ENCODE measurements at regions not wholly inside any gene's neighbourhood (a gene's known extent, or its start where the extent isn't known, plus 50 kb on each side); places are given as distances from the start of the nearest gene placed in this dataset.

GRCh38 chr14:50055461-50056228 lies 60.7 kb downstream of the VCPKMT start:
- TF ChIP-seq, protein P1, sequence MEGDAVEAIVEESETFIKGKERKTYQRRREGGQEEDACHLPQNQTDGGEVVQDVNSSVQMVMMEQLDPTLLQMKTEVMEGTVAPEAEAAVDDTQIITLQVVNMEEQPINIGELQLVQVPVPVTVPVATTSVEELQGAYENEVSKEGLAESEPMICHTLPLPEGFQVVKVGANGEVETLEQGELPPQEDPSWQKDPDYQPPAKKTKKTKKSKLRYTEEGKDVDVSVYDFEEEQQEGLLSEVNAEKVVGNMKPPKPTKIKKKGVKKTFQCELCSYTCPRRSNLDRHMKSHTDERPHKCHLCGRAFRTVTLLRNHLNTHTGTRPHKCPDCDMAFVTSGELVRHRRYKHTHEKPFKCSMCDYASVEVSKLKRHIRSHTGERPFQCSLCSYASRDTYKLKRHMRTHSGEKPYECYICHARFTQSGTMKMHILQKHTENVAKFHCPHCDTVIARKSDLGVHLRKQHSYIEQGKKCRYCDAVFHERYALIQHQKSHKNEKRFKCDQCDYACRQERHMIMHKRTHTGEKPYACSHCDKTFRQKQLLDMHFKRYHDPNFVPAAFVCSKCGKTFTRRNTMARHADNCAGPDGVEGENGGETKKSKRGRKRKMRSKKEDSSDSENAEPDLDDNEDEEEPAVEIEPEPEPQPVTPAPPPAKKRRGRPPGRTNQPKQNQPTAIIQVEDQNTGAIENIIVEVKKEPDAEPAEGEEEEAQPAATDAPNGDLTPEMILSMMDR (IDR thresholded peaks at IDR 0.05; ENCODE audit: insufficient read depth, low read length, poor library complexity, severe bottlenecking), result peak; percentile 19
- no peaks in the 10 kb centered on the region for H3K27me3 ChIP-seq (ENCODE audit: control insufficient read depth, insufficient read depth, low read length)
- H3K36me3 ChIP-seq (ENCODE audit: control insufficient read depth, insufficient read depth, low read length), result no peaks in the 10 kb centered on the region
- DNase-seq (ENCODE audit: low read depth), result no peak
- H3K4me3 ChIP-seq (ENCODE audit: low read depth, low read length), result no peak overlapping the region

DNA sequence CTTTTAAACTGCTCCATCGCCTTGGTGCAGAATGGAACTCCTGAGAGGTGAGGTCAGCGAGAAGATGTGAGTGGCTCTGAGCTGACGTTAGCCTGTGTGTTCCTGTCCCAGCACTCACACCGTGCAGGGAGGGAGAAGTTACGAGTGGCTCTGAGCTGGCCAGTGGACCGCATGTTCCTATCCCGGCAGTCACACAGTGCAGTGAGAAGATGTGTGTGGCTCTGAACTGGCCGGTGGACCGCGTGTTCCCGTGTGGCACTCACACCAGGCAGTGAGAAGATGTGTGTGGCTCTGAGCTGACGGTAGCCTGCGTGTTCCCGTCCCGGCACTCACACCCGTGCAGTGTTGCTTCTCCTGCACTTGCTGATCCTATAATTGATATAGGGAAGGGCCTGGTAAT lies 59.9 kb downstream of the VCPKMT start:
- H3K27me3 ChIP-seq (ENCODE audit: control insufficient read depth, insufficient read depth, low read length), result no peaks in the 10 kb centered on the region
- no peaks in the 10 kb centered on the region for H3K36me3 ChIP-seq (ENCODE audit: control insufficient read depth, insufficient read depth, low read length)
- no peak for DNase-seq (ENCODE audit: low read depth)
- H3K4me3 ChIP-seq (ENCODE audit: low read depth, low read length), result no peak overlapping the region
- TF ChIP-seq, protein P1 (IDR thresholded peaks at IDR 0.05; ENCODE audit: insufficient read depth, low read length, poor library complexity, severe bottlenecking), result no peak

DNA sequence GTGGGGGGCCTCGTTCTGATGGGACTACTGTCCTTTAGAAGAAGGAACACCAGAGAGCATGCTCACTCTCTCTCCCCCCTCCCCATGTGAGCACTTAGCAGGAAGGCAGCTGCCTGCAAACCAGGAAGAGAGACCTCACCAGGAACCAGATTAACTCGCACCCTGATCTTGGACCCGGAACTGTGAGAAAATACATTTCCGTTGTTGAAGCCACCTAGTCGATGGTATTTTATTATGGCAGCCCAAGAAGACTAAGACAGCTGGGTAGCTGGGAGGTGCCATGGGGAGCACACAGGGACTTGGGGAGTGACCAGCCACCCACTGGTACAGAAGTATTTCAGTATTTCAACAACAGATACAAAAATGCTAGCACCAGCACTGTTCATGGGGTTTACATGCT lies 59.0 kb downstream of the VCPKMT start:
- Histone ChIP-seq H3K27me3 (ENCODE audit: control insufficient read depth, insufficient read depth, low read length) (no peaks in the 10 kb centered on the region), H3K36me3 (ENCODE audit: control insufficient read depth, insufficient read depth, low read length) (no peaks in the 10 kb centered on the region), H3K4me3 (ENCODE audit: low read depth, low read length) (no peak overlapping the region)
- DNase-seq (ENCODE audit: low read depth), result no peak
- TF ChIP-seq, protein P1 (IDR thresholded peaks at IDR 0.05; ENCODE audit: insufficient read depth, low read length, poor library complexity, severe bottlenecking), result no peak

GRCh38 chr14:50058113-50058512 lies 58.3 kb downstream of the VCPKMT start:
- Histone ChIP-seq H3K27me3 (ENCODE audit: control insufficient read depth, insufficient read depth, low read length) (no peaks in the 10 kb centered on the region), H3K36me3 (ENCODE audit: control insufficient read depth, insufficient read depth, low read length) (no peaks in the 10 kb centered on the region), H3K4me3 (ENCODE audit: low read depth, low read length) (no peak overlapping the region)
- TF ChIP-seq, protein P1 (IDR thresholded peaks at IDR 0.05; ENCODE audit: insufficient read depth, low read length, poor library complexity, severe bottlenecking), result no peak
- no peak for DNase-seq (ENCODE audit: low read depth)
